Panc1 (cell line): ENCODE measurements at regions not wholly inside any gene's neighbourhood (a gene's known extent, or its start where the extent isn't known, plus 50 kb on each side); places are given as distances from the start of the nearest gene placed in this dataset.

Experiments
- CTCF ChIP-seq: fragments of 450-650 bp; IDR thresholded peaks from 2 replicates; pipeline ENCODE4 v1.5.1; 2017; ENCODE audit warnings: mild to moderate bottlenecking
- POLR2AphosphoS5 ChIP-seq: IDR thresholded peaks from 2 replicates; pipeline ENCODE4 v1.6.1; 2012; ENCODE audit warnings: mild to moderate bottlenecking, low read depth, low read length, moderate library complexity
- SIN3A ChIP-seq: IDR thresholded peaks from 2 replicates; pipeline ENCODE4 v1.6.1; 2012; ENCODE audit warnings: low read depth, mild to moderate bottlenecking, low read length, moderate library complexity, borderline replicate concordance; ENCODE audit not compliant: insufficient read depth
- TCF7L2 ChIP-seq: IDR thresholded peaks from 2 replicates; pipeline ENCODE4 v1.6.1; 2011; ENCODE audit warnings: mild to moderate bottlenecking, low read depth, low read length, inconsistent platforms
- TF ChIP-seq, protein P1 (sequence below), 2 experiments: IDR thresholded peaks; 2 replicates each; pipeline ENCODE4 v1.6.1; 2011 to 2012; ENCODE audit warnings: low read depth in 2 of 2, control low read depth in 1 of 2, low read length in 1 of 2, mild to moderate bottlenecking in 1 of 2, moderate library complexity in 1 of 2; ENCODE audit not compliant: insufficient read depth in 1 of 2

DNA sequence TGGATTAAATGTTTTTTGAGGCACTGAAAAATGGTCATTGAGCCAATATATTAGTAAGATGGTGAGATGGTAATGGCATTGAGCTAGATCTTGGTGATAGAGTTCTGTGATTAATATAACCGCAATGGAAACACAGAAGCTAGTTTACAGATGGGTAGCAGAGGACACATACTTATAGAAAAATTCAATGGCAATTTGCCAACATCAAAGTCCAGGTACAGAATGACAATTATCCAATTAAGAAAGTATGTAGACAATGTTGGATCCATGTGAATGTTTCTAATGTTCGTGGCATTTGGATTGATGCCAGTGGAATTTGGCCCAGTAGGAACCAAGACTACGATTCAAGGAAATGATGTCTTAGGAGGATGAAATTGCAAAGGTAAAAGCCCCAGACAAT, 187.8 kb downstream of the GNAT3 start:
- TF ChIP-seq CTCF (no peak), POLR2AphosphoS5 (no peak), SIN3A (no peak), TCF7L2 (no peak)
- TF ChIP-seq, protein P1, sequence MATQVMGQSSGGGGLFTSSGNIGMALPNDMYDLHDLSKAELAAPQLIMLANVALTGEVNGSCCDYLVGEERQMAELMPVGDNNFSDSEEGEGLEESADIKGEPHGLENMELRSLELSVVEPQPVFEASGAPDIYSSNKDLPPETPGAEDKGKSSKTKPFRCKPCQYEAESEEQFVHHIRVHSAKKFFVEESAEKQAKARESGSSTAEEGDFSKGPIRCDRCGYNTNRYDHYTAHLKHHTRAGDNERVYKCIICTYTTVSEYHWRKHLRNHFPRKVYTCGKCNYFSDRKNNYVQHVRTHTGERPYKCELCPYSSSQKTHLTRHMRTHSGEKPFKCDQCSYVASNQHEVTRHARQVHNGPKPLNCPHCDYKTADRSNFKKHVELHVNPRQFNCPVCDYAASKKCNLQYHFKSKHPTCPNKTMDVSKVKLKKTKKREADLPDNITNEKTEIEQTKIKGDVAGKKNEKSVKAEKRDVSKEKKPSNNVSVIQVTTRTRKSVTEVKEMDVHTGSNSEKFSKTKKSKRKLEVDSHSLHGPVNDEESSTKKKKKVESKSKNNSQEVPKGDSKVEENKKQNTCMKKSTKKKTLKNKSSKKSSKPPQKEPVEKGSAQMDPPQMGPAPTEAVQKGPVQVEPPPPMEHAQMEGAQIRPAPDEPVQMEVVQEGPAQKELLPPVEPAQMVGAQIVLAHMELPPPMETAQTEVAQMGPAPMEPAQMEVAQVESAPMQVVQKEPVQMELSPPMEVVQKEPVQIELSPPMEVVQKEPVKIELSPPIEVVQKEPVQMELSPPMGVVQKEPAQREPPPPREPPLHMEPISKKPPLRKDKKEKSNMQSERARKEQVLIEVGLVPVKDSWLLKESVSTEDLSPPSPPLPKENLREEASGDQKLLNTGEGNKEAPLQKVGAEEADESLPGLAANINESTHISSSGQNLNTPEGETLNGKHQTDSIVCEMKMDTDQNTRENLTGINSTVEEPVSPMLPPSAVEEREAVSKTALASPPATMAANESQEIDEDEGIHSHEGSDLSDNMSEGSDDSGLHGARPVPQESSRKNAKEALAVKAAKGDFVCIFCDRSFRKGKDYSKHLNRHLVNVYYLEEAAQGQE (IDR thresholded peaks at IDR 0.05; ENCODE audit: insufficient read depth in 1 of 2, low read depth in 2 of 2, low read length in 1 of 2) = no peak
